ENCODE measurements at regions not wholly inside any gene's neighbourhood (a gene's known extent, or its start where the extent isn't known, plus 50 kb on each side); places are given as distances from the start of the nearest gene placed in this dataset.

DNA sequence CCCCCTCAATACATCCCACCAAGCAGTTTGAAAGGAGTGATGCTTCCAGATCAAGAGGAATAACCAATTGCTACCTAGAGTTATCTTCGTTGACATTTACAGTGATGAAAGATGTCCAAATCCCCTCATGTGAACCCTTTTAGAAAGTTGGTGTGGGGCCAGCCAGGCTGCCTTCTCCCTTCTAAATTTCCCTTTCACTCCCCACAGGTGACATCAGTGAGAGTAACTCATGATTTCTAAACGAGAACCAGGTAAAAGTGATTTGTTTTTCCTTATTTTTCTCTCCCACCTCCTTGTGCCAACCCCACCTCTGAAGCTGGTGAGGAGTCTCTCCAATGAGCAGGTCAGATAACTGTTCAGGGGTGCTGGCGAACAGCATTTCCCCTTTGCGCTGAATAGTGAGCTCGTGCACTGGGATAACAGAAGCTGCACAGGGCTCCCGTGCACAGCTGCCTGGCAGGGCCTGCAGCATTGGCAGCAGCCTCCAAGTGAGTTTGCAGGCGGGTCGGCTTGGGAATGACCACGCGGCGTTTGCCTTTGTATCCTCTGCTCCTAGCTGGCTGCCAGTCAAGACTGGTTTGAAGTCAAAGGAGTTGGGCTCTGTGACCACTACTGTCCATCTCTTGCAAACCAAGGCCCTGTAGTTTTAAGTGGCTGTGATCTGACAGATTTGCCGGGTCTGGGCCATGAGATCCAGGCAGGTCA lies 70.2 kb upstream of the CORO2B start:
- TF ChIP-seq, protein P1, sequence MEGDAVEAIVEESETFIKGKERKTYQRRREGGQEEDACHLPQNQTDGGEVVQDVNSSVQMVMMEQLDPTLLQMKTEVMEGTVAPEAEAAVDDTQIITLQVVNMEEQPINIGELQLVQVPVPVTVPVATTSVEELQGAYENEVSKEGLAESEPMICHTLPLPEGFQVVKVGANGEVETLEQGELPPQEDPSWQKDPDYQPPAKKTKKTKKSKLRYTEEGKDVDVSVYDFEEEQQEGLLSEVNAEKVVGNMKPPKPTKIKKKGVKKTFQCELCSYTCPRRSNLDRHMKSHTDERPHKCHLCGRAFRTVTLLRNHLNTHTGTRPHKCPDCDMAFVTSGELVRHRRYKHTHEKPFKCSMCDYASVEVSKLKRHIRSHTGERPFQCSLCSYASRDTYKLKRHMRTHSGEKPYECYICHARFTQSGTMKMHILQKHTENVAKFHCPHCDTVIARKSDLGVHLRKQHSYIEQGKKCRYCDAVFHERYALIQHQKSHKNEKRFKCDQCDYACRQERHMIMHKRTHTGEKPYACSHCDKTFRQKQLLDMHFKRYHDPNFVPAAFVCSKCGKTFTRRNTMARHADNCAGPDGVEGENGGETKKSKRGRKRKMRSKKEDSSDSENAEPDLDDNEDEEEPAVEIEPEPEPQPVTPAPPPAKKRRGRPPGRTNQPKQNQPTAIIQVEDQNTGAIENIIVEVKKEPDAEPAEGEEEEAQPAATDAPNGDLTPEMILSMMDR (IDR thresholded peaks at IDR 0.05; ENCODE audit: control extremely low read depth in 1 of 3, insufficient read depth in 1 of 3, low read depth in 1 of 3, low read length in 3 of 3), result no peak
- no peak for TF ChIP-seq POLR2AphosphoS5 (IDR thresholded peaks at IDR 0.05; ENCODE audit: low read depth, low read length)
